ENCODE measurements at regions not wholly inside any gene's neighbourhood (a gene's known extent, or its start where the extent isn't known, plus 50 kb on each side); places are given as distances from the start of the nearest gene placed in this dataset.

DNA sequence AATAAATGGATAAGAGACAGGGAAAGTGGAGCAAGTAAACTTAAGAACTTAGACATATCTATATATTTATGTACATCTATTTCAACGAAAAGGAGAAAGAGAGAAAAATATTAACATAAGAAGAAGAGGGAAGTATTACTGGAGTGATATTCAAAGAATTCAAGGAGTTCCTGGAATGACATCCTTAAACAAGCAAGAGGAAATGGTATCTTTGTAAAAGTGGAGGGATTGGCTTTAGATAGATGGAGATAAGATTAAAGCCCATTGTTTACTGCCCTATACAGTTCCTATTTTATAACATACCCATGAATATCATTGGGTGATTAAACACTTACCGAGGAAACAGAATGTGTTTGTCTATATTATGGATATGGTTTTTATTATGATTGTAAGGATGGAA, 1036.3 kb downstream of the TTLL7 start:
- no peak for DNase-seq (ENCODE audit: low read depth)

DNA sequence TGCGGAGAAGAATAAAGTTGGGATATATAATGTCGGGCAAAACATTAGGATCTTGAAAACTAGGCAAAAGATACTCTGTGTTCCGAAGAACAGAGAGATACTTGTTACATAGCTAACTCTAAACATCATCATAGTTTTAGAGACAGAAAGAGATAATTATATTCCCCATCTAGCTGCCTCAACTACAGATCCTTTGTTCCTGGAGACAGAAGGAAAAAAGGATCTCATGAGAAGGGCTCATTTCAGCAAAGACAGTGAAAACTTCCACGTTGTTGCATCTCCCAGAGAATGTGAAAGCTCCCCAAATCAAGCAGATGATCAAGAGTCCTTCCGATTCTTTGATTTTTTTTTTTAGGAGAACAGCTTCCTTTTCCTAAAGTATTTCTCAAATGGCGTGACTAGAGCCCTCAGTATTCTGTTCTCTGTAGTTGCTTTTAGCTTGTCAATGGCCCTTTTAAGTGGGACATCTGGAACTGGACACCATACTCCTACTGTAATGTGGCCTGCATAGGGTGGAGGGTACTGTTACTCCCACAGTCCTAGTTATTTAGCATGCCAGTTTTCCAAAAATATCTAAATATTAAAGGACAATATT, 1048.2 kb downstream of the TTLL7 start:
- DNase-seq (ENCODE audit: low read depth): no peak

DNA sequence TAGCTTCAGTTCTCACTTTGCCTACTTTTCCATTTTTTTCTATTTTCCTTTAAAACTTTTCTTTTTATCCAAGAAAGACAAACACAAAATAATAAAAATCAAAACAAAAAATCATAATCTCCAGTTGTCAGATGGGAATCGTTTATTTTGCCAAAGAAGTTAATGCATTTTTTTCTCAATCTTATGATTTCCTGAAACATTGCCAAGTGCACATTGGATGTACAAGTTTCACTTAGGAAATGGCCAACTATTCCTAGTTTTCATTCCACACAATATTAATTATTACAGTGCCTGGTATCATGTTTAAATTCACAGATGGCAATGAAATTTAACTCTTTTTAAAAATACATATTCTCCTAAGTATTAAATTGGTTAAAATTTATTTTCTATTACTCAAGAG, 1050.5 kb downstream of the TTLL7 start:
- no peak for DNase-seq (ENCODE audit: low read depth)

DNA sequence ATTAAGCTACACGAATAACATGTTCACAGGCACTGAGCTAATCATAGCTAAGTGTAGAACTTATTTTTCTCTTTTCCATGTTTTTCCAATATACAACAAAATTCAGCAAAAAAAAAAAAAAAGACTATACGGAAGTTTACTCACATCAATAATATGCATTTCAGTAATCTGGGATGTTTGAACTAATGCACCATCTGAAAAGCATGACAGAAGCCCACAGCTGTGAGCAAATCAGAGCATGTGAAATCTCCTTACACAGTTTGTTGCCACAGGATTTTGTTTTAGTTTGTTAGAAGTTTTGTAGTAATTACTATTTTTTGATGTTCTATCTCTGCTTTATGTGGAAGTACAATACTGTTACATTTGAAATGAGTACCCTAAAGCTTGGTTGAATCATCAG, 1051.7 kb downstream of the TTLL7 start:
- no peak for DNase-seq (ENCODE audit: low read depth)

DNA sequence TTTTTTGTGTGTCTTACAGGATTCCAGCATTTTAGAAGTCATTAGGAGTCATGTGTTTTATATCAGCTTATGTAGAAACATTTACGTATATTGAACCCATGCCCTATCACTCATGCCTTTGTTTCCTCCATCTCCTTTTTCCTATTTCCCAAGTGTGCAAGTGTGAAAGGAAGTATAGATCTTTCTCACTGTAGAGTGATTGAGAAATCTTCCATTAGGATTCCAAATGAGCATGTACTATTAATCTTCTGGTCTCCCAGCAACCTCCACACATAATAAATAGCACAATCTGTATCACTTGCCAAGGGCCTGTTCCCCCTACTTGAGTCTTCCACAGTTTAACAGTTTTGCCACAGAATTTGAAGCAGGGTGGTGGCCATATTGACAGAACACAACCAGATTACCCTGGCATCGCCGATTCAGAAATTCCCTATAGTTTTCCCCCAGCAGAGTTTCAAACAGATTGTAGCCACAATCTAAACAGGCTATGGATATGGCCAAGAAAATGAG, 1052.8 kb downstream of the TTLL7 start:
- DNase-seq (ENCODE audit: low read depth): no peak

DNA sequence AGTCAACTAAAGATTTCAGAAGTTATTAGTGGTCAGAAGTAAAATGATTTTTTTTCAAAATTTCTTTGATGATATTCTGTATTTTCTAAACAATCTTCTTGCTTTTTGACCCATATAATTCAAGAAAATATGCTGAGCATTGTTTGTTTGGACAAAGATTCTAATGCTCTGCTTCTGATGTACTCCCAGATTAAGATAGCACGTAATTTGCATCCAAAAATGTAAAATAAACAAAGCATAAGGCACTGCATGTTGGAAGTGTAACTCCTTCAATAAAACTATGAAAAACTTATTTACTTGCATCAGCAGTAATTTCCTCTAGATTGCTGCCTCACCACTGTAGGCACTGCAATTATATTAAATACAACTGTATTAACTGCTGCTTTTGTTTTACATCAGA, 1054.1 kb downstream of the TTLL7 start:
- DNase-seq (ENCODE audit: low read depth): no peak

DNA sequence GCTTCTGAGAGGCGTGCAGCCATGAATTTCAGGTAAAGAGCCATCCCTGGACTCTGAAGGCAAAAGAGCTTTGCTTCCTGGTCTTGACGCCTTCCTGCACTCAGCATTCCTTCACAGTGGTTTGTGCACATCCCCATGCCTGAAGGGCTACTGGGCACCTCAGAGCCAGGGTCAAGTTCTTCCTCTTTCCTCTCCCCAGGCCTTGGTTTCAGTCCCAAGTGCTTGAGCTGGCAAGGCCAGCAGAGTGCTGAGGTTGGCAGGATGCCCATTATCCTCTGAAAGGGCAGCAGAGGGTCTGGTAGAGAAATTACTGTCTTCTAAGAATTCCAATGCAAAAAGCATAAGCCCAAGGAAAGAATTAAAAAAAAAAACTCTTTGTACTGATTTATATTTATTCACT, 1064.9 kb downstream of the TTLL7 start:
- DNase-seq (ENCODE audit: low read depth): no peak

DNA sequence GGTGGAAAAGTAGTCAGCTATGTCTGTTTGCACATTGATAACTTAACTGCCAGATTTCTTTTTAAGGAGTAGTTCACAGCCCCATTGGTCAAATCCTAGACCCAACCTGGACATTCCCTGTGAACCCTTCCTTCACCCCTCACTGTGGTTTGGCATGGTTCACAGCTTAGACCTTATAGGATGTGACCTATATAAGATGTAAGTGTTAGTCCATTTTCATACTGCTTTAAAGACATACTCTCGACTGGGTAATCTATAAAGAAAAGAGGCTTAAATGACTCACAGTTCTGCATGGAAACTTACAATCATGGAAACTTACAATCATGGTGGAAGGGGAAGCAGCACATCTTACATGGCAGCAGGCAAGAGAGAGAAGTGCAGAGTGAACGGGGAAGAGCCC, 1066.2 kb downstream of the TTLL7 start:
- DNase-seq (ENCODE audit: low read depth): no peak

DNA sequence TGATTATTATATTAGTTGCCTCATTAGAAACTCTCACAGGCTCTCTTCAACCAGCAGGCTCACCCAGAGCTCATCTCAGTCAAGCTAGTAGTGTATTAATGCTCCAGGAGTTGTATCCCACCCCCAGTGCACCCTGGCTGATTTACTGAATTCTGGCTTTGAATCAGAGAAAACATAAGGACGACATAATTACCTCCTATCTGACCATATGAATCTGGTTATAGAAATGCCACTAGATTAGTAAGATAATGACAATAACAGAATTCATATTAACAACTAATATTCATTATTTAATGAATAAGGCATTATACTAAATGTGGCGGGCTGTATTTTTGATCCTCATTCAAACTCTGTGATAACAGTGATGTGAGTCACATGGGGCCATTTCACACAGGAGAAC, 1066.7 kb downstream of the TTLL7 start:
- DNase-seq (ENCODE audit: low read depth): no peak

DNA sequence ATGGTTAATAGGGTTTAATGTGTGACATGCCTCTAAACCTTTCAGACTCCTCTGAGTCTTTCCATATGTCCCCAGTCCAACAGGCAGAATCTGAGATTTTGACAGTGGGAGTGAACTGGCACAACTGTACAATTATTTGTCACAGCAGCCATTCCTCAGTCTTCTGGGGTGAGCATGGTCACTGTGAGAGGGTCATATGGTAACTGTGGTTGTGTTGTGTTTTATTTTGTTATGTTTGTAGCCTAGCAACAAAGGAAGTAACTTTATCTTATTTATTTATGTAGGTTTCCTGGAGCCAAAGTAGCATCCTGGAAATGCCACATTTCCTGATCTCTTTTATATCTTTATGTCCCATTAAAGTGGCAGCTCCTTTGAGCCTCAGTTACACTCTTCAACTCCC, 1067.9 kb downstream of the TTLL7 start:
- DNase-seq (ENCODE audit: low read depth): no peak

DNA sequence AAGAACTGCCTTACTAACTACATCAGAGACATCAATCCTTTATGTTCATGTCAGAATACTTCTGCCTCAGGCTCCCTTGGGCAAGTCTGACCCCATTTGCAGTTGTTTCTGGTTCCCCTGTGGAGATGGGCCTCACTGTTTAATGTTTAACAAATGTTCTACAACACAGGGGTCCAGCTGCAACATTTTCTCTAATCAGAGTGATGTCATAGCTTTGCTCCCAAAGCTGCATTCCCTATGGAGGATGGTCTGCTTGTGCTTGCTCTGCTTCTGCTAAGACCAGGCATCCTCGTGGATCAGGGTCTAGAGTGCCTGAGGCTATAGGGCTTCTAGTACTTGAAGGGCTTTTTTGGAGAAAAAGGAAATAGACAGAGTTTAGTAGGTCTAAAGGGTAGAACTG, 1071.2 kb downstream of the TTLL7 start:
- DNase-seq (ENCODE audit: low read depth): no peak

DNA sequence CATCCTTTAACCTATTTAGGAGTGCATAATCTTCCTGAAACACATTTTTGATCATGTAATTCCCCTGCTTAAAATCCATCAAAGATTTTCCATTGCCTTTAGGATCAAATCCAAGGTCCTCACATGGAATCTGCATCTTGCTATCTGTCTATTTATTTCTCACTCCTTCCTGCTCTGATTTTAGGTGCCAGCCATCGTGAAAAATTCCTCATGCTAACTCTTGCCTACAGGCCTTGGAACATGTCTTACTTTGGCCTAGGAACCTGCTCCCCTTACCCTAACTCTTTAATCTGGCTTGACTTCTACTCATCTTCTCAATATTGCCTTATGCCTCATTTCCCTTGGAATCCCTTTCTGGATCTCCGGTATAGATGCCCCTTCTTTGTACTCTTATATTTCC, 1074.3 kb downstream of the TTLL7 start:
- DNase-seq (ENCODE audit: low read depth): no peak

DNA sequence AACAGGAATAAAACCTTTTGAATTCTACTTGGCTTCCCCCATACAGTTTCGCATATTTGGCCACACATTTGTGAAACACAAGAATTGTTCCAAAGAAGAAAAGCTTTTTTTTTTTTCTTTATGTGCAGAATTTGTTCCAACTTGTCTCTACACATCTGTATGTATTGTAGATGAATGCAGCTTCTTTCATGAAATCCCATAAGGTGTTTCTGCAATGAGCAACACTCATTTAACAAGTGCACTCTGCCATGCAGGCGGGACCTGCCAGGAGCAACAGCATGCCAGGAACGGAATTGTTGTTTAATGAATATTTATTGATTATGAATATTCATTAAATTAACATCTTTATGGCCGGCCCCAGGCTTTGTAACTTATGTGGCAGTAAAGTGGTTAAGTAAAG, 1075.0 kb downstream of the TTLL7 start:
- DNase-seq (ENCODE audit: low read depth): no peak

DNA sequence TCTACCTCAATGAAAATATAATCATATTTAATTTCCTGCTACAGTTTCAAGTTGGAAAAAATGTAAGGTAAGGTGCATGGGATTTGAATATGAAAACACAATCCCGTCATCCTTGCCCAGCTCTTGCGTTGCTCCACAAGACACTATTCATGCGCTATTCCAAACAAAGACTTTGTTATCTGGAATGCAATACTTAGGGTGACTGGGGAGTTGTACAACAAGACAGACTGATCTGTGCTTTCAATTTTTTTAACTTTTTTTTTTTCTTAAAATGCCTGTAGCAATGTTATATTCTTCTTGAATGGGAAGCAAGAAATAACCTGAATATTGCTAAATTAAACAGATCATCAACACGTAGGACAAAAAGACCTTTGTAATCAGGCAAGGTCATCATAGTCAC, 1077.2 kb downstream of the TTLL7 start:
- no peak for DNase-seq (ENCODE audit: low read depth)

DNA sequence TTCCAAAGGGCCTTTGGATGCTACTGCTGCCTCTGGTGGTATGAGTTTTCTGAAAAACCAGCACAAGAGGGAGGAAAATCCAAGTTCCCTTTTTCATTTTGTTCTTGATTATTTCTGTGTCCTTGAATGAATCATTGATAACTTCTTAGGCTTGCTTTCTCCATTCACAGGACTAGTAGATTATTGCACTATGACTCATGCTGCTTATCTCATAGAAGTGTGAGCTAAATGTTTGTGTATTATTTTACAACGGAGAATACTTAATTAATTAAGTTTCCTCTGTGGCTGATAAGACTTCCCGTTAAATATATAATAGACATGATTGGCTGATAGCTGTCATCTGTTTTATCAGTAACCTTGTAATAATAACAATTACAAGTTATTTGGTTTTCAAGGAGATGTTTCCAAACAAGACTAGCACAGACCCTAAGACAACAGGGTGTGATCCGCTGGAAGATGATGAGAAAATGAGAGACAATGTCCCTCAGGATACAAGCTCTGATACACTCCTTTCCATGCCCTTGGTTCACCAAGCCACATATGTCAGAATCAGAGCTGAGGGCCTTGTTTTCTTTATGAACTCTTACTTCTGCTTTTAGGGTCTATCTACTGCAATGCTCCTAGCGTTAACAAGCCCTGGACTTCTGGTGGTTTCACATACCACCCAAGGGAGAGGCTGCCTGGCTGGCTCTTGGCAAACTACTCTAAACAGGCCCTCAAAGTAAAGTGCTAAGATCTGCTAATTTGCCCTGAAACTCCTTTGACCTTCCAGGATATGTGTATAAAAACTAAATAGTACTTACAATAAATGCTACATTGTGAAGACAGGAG, 1078.3 kb downstream of the TTLL7 start:
- no peak for DNase-seq (ENCODE audit: low read depth)

DNA sequence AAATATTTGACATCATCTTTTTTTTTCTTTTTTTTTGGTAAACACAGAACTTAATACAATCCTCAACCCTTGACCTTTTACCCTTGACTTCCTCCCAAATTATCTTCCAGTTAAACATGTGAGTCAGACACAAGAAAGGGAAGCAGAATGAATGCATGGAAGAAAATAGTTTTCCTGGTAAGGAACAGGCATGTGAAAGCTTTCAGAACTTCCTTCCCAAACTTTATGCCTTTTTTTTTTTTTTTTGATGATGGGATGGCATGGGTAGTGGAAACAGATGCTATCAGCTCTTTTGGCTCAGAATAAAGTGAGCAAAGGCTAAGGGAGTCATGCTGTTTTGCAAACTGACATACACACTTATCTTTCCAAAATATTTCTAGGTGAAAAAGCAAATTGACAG, 1079.1 kb downstream of the TTLL7 start:
- no peak for DNase-seq (ENCODE audit: low read depth)

DNA sequence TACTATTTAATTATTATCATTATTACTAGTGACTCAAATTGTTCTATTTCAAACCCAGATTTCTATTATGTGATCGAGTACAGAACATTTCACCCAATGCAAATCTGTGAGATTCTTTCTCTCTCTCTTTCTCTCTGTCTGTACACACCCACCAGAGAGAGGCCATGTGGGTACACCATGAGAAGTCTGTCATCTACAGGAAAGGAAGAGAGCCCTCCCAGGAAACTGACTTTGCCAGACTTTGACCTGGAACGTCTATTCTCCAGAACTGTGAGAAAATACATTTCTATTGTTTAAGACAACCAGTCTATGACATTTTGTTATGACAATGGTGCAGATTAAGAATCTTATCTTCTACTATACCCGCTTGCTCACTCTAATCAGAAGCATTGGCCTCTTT, 1091.6 kb downstream of the TTLL7 start:
- no peak for DNase-seq (ENCODE audit: low read depth)

DNA sequence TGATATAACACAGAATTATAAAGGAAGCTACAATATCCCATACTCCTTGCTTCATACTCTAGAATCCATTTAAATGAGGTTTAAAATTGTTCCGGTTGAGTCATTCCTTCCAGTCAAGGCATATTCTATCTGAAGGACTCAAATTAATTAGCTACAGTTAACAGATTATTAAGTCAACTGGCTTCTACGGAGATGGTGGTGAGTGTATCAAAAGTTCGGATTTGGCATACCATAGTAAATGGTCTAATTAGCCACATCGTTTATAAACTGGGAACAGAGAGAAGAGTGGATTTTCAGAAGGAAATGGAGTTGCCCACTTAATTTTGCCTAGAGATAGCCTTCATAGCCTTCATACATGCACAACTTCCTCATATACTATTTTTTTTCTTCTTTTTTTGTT, 1095.3 kb downstream of the TTLL7 start:
- DNase-seq (ENCODE audit: low read depth): no peak

DNA sequence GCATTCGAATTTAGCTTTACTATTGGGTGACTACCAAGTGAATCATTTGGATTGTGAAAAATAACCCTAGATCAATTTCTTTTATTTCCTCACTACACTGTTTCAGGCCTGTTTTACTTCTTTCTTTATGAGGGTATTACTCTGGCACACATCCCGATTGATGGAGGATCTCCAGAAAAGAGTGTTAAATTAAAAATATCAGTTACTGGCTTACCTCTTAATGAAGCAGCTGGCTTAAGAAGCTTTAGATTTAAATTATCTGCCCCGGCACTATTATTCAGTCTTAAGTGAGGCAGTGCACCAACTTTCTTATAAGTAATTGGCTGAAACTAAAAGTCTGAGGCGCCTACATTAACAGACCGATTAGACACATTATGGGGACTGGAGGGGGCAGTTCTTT, 1097.4 kb downstream of the TTLL7 start:
- DNase-seq (ENCODE audit: low read depth): no peak

DNA sequence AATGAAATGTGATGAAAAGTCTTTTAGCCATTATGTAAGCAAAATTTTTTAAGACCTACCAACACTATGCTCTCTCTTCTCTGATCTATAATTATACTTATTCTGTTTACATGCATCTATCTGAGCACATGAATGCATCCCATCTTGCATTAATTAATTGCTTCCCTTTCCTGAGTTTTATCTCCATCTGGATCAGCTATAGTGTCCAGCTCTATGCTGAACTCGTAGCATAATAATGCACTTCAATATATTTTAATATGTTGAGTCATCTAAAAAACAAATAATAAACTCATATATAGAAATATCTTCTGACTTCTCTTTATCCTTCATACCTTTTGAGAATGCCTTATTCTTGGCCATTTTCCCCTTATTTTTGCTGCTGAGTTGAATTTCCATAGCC, 1097.8 kb downstream of the TTLL7 start:
- DNase-seq (ENCODE audit: low read depth): no peak

DNA sequence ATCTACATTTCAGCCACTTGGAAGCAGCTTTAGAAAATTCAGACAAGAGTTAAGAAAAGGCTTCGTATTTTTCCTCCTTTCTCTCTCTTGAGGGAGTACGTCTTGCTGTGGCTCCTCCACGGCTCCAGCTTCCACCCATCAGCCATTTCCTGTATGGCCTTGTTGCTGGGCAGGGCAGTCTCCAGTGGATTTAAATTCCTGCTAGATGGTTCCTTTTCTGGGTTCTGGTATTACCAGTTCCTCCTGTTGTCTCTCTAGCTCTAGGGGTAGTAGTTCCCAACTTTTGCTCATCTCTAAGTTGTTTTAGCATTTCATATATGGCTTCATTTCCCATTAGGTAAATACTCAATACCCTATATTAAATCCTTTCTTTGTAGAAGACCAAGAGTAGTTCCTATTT, 1098.3 kb downstream of the ADGRL2 start:
- DNase-seq (ENCODE audit: low read depth): no peak

DNA sequence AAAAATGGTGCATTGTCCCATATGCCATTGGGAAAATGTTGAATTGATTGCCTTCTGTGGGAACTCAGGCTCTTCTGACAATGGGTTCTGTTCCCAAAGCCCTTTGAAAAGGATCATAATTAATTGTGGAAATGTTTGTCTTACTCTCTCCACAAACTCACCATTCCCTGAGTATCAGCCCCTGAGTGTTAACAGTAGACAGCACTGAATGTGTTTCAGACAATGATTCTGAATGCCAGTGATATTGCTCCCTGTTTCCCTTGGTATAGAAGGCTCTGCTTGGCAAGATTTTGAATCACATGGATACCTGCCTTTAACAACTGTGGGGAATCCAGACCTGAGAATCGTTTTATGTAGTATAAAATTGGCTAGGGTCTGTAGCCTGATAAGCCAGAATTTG, 1096.8 kb downstream of the ADGRL2 start:
- no peak for DNase-seq (ENCODE audit: low read depth)

DNA sequence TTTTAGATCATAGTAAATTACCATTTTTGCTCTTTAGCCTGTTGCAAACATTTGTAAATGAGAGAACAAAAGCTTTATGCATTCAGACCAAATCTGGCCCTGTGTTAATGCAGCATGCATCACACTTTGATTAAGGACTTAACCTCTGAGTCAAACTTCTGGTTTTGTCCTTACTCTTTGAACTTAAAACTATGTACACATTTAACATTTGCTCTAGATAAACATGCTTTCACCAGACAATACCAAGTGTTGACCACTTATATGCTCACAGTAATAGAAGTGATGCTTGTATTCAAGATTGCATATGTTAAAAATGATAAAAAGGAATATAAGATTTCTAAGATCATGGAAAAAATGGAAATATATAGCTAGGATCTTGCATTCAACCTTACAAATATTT, 1095.3 kb downstream of the ADGRL2 start:
- no peak for DNase-seq (ENCODE audit: low read depth)

DNA sequence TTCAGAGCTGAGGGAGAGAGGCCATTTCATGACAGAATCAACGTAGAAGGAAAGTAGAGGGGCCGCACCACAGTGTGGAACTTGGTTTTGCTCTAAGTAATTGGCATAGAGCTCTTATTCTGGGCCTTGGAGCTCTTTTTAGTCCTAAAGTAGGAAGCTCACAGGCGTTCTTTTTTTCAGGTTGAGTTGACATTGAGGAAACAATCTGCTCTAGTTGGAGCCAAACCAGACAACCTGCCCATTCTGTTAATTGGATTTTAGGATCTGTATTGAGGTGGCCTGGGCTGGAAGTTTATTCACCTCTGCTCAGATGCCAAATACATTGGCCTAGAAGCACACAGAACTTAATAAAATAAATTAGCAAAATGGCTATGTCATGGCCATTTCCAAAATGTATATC, 1093.9 kb downstream of the ADGRL2 start:
- no peak for DNase-seq (ENCODE audit: low read depth)

Data from T follicular helper cell (primary cell).